ENCODE measurements at regions not wholly inside any gene's neighbourhood (a gene's known extent, or its start where the extent isn't known, plus 50 kb on each side); places are given as distances from the start of the nearest gene placed in this dataset.

GRCh38 chr2:221087779-221088178 is 484.3 kb downstream of the EPHA4 start:
- no peak for TF ChIP-seq EZH2 (IDR thresholded peaks at IDR 0.05; ENCODE audit: insufficient read depth, poor library complexity, severe bottlenecking)
- TF ChIP-seq EZH2phosphoT487 (IDR thresholded peaks at IDR 0.05; ENCODE audit: insufficient read depth, low read depth), result no peak
